ENCODE measurements at regions not wholly inside any gene's neighbourhood (a gene's known extent, or its start where the extent isn't known, plus 50 kb on each side); places are given as distances from the start of the nearest gene placed in this dataset.

DNA sequence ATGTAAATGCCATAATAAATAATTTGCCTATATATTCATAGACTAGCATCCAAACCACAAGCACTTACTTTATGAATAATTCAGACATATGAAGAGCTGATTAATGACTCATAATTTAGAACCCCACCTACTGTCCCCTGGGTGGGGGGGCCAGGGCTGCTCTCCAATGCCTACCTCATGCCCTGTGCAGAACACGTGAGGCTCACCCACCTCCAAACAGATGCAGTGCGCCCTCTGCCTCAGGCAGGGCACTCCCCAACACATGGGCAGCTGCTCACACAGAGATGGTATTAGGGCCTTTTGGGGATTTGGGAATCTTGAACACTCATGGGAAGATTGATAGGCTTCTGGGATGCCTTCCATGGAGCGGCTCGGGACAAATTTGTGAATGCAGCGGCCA lies 75.1 kb upstream of the INSIG1 start:
- no peaks in the 10 kb centered on the region for H3K79me2 ChIP-seq (ENCODE audit: insufficient read depth, low read length)
- no peak overlapping the region for H3K4me3 ChIP-seq (replicated peaks in 1 of 3; ENCODE audit: low read depth in 2 of 3, low read length in 3 of 3)
- peaks cover 2 to 6% (median 3%) of the 10 kb centered on the region in 3 donors for H3K27me3 Mint-ChIP-seq (ENCODE audit: low read depth in 3 of 3)
- H3K9me3 Mint-ChIP-seq = no peaks in the 10 kb centered on the region
- no peak for DNase-seq
- no peak overlapping the region for H3K27ac ChIP-seq (ENCODE audit: low read depth in 1 of 2, low read length in 2 of 2)
- intact Hi-C loops (cut with micrococcal nuclease) = no loop called here
- no peaks in the 10 kb centered on the region for H3K9me3 ChIP-seq (replicated peaks in 1 of 2; ENCODE audit: control insufficient read depth in 1 of 2, insufficient read depth in 1 of 2, low read length in 2 of 2)
- H3K4me1 ChIP-seq (ENCODE audit: control insufficient read depth in 1 of 2, insufficient read depth in 2 of 2, low read length in 2 of 2) = no peaks in the 10 kb centered on the region
- no peak overlapping the region for H3K9ac ChIP-seq (ENCODE audit: insufficient read depth, low read length, poor library complexity, severe bottlenecking)
- no peaks in the 10 kb centered on the region for H3K4me1 Mint-ChIP-seq
- H2AFZ ChIP-seq (ENCODE audit: insufficient read depth, low read depth, low read length, poor library complexity, severe bottlenecking) = no peak overlapping the region
- H3K4me2 ChIP-seq (replicated peaks; ENCODE audit: extremely low read depth, low read length, poor library complexity, severe bottlenecking) = no peak overlapping the region
- H3K4me3 Mint-ChIP-seq = no peak overlapping the region
- no peaks in the 10 kb centered on the region for H3K36me3 Mint-ChIP-seq
- no peaks in the 10 kb centered on the region for H4K20me1 ChIP-seq (ENCODE audit: insufficient read depth, low read length)
- TF ChIP-seq, protein P1, sequence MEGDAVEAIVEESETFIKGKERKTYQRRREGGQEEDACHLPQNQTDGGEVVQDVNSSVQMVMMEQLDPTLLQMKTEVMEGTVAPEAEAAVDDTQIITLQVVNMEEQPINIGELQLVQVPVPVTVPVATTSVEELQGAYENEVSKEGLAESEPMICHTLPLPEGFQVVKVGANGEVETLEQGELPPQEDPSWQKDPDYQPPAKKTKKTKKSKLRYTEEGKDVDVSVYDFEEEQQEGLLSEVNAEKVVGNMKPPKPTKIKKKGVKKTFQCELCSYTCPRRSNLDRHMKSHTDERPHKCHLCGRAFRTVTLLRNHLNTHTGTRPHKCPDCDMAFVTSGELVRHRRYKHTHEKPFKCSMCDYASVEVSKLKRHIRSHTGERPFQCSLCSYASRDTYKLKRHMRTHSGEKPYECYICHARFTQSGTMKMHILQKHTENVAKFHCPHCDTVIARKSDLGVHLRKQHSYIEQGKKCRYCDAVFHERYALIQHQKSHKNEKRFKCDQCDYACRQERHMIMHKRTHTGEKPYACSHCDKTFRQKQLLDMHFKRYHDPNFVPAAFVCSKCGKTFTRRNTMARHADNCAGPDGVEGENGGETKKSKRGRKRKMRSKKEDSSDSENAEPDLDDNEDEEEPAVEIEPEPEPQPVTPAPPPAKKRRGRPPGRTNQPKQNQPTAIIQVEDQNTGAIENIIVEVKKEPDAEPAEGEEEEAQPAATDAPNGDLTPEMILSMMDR (IDR thresholded peaks at IDR 0.05) = no peak
- WGBS (ENCODE audit: insufficient coverage) = 100% methylated on average over 3 of the region's 5 CpGs
- H3K27me3 ChIP-seq (ENCODE audit: control insufficient read depth in 2 of 2, insufficient read depth in 2 of 2, low read length in 2 of 2) = no peaks in the 10 kb centered on the region
- no peaks in the 10 kb centered on the region for H3K36me3 ChIP-seq (replicated peaks in 1 of 2; ENCODE audit: control insufficient read depth in 1 of 2, insufficient read depth in 2 of 2, low read length in 2 of 2)
- H3K27ac Mint-ChIP-seq = no peak overlapping the region

DNA sequence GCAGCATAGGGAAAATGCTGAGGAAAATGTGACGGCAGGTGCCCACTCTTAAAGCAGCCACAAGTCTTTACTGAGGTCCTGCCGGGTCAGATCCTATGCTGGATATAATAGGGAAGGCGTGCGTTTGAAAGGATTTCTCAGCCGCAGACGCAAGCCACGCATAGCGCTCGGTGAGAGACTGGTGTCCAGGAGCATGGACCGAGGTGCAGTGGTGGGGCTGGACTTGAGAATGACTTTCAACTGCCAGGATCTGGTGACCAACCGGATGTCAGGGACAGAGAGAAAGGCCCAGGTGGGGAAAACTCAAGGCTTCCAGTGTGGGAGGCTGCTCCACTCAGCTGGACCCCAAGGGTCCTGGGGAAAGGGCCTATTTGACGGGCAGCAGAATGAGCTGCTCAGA lies 74.7 kb upstream of the INSIG1 start:
- Histone ChIP-seq H4K20me1 (ENCODE audit: insufficient read depth, low read length) (no peaks in the 10 kb centered on the region), H3K79me2 (ENCODE audit: insufficient read depth, low read length) (no peaks in the 10 kb centered on the region), H3K27me3 (ENCODE audit: control insufficient read depth in 2 of 2, insufficient read depth in 2 of 2, low read length in 2 of 2) (no peaks in the 10 kb centered on the region), H3K9me3 (replicated peaks in 1 of 2; ENCODE audit: control insufficient read depth in 1 of 2, insufficient read depth in 1 of 2, low read length in 2 of 2) (no peaks in the 10 kb centered on the region), H3K36me3 (replicated peaks in 1 of 2; ENCODE audit: control insufficient read depth in 1 of 2, insufficient read depth in 2 of 2, low read length in 2 of 2) (no peaks in the 10 kb centered on the region), H3K9ac (ENCODE audit: insufficient read depth, low read length, poor library complexity, severe bottlenecking) (no peak overlapping the region), H3K27ac (ENCODE audit: low read depth in 1 of 2, low read length in 2 of 2) (no peak overlapping the region), H3K4me2 (replicated peaks; ENCODE audit: extremely low read depth, low read length, poor library complexity, severe bottlenecking) (no peak overlapping the region), H2AFZ (ENCODE audit: insufficient read depth, low read depth, low read length, poor library complexity, severe bottlenecking) (no peak overlapping the region), H3K4me3 (replicated peaks in 1 of 3; ENCODE audit: low read depth in 2 of 3, low read length in 3 of 3) (no peak overlapping the region), H3K4me1 (ENCODE audit: control insufficient read depth in 1 of 2, insufficient read depth in 2 of 2, low read length in 2 of 2) (no peaks in the 10 kb centered on the region)
- intact Hi-C loops (cut with micrococcal nuclease) = no loop called here
- Mint-ChIP-seq H3K36me3 (no peaks in the 10 kb centered on the region), H3K27me3 (ENCODE audit: low read depth in 3 of 3) (peaks cover 3 to 6% (median 3%) of the 10 kb centered on the region in 3 donors), H3K4me3 (no peak overlapping the region), H3K9me3 (no peaks in the 10 kb centered on the region), H3K4me1 (no peaks in the 10 kb centered on the region), H3K27ac (no peak overlapping the region)
- DNase-seq = no peak
- TF ChIP-seq, protein P1 (IDR thresholded peaks at IDR 0.05) = no peak
- 98% methylated on average over 11 of the region's 12 CpGs for WGBS (ENCODE audit: insufficient coverage)
